Brain microvascular endothelial cell (primary cell): ENCODE measurements at regions not wholly inside any gene's neighbourhood (a gene's known extent, or its start where the extent isn't known, plus 50 kb on each side); places are given as distances from the start of the nearest gene placed in this dataset.

Experiments
- DNase-seq: peaks from one replicate; pipeline ENCODE4 v3.0.0-alpha.2; 2020
- H3K27ac ChIP-seq: fragments of 250-450 bp; sonication (Bioruptor Pico); 2 replicates; pipeline ENCODE4 v1.5.1; 2020; ENCODE audit warnings: mild to moderate bottlenecking, moderate library complexity
- H3K27me3 ChIP-seq: fragments of 250-450 bp; sonication (Bioruptor Pico); replicated peaks from 2 replicates; pipeline ENCODE4 v1.5.1; 2020; ENCODE audit warnings: mild to moderate bottlenecking
- H3K36me3 ChIP-seq: fragments of 250-450 bp; sonication (Bioruptor Pico); replicated peaks from 2 replicates; pipeline ENCODE4 v1.5.1; 2020; ENCODE audit warnings: mild to moderate bottlenecking
- H3K4me3 ChIP-seq: 2 replicates; pipeline ENCODE4 v1.5.1; 2011; ENCODE audit warnings: low read depth, mild to moderate bottlenecking, control low read depth, low read length, moderate library complexity
- CTCF ChIP-seq: IDR thresholded peaks from 2 replicates; pipeline ENCODE4 v1.5.1; 2011; ENCODE audit warnings: low read depth, mild to moderate bottlenecking, moderate library complexity, low read length, control low read depth, inconsistent platforms; ENCODE audit errors: missing control alignments
- in situ Hi-C: cut with HindIII; loops from 2 replicates; pipeline ENCODE4 v1.10.0; 2017; ENCODE audit warnings: low sequenced_read_pairs, low pct_ligation_motif_present

DNA sequence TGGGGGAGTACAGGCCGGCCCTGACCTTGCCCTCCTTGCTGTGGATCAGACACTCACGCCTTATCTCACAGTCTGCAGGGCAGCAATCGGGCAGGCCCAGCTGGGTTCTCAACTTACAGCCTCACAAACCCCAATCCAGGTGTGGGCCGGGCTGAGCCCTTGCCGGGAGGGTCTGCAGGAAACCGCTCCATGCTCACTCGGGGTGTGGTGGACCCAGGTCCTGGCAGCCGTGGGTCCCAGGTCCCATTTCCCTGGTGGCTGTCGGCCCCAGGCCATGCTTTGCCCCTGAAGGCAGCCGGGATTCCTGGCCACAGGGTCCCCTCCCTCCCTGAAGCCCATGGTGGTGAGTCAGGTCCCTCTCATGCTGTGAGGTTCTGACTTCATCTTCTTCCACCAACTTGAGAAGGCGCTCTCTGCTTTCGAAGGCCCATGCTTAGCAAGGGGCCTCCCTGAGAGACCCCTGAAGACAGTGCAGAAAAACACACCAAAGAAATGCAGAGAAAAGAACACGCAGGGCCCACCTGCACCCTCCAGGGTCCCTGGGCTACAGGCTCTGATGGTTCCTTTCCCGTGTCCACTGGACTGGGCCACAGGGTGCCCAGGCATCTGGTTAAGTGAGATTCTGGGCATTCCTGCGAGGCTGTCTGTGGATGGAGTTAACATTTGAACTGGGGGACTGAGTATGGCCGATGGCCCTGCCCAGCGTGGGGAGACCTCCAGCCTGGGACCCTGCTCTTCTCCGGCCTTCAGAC is 588.2 kb downstream of the BRD1 start:
- no peak for TF ChIP-seq CTCF
- no peak overlapping the region for H3K27ac ChIP-seq
- in situ Hi-C loops, result no loop called here

DNA sequence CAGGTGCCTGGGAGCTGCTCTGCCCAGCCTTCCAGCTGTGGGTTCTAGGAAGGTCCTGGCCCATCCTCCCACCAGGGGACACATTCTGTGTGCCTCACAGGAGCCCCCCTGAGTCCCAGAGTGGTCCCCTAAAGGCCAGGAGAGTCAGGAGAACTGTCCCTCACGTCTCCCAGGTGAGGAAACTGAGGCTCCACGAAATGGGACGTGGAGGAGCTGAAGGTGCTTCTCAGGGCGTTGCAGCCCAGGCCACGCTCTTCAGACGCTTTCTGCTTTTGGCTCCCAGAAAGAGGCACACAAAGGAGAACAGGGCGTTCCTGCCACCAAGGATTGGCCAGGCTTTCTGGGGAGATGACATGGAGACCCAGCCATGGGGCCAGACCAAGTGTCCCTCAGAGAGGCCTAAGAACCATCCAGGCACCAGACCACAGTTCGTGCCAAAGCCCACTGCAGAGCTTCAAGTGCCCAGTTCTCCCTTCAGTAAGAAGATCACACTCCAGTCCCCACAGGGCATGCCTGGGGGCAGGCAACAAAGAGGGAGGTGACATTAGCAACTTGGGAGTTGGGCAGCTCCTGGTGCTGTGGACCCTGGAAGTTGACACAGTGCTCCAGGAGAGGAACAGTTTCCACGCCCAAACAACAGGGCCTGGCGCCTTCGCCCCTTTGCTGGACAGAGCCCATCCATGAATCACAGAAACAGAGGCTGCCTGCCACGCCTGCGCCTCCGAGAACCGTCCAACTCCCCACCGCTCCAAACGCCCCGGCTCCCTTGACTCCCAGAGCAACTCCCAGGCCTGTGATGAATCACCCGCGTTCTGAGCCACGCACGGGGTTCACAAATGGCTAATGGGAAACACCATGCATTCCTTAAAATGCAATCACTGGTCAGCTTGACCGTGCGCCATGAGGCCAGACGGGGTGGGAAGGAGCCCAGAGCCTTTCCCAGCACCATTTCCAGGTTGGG is 589.2 kb downstream of the BRD1 start:
- DNase-seq, result no peak
- in situ Hi-C loops, result no loop called here
- Histone ChIP-seq H3K27ac (no peak overlapping the region), H3K36me3 (no peaks in the 10 kb centered on the region), H3K27me3 (no peaks in the 10 kb centered on the region), H3K4me3 (no peak overlapping the region)
- TF ChIP-seq CTCF, result no peak

More for the DNA sequence above, 588.2 kb downstream of the BRD1 start:
- no peak overlapping the region for H3K4me3 ChIP-seq
- DNase-seq, result no peak
- H3K27me3 ChIP-seq, result no peaks in the 10 kb centered on the region
- H3K36me3 ChIP-seq, result no peaks in the 10 kb centered on the region

- H3K27ac ChIP-seq, result no peak overlapping the region
- no peaks in the 10 kb centered on the region for H3K27me3 ChIP-seq
- in situ Hi-C loops, result no loop called here
- DNase-seq, result no peak
- H3K4me3 ChIP-seq, result no peak overlapping the region
- TF ChIP-seq CTCF, result no peak
- H3K36me3 ChIP-seq, result no peaks in the 10 kb centered on the region
Observed at GRCh38 chr22:49237703-49238102, 590.0 kb downstream of the BRD1 start.

DNA sequence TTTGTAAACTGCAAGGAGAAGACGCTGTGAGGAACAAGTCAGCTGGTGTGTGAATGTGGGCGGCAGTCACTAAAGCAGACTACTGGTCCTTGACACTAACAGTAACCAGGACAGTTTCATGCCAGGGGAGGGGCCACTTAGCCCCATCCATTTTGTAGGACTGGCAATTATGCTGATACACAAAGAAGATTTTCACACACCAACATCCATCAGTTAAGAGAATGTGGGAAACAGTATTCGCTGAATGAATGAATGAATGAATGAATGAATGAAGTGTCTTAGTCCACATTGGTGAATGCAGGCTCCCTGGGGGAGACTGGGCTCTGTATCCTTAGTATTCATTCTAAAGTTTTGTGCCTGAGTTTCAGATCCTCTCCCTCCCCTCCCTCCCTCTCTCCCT is 590.4 kb downstream of the BRD1 start:
- Histone ChIP-seq H3K27me3 (no peaks in the 10 kb centered on the region), H3K4me3 (no peak overlapping the region), H3K36me3 (no peaks in the 10 kb centered on the region), H3K27ac (no peak overlapping the region)
- TF ChIP-seq CTCF, result no peak
- in situ Hi-C loops, result no loop called here
- DNase-seq, result no peak

- no peak for TF ChIP-seq CTCF
- H3K4me3 ChIP-seq, result no peak overlapping the region
Observed at GRCh38 chr22:49236541-49237075, 591.1 kb downstream of the BRD1 start.

More at GRCh38 chr22:49236541-49237075, 591.1 kb downstream of the BRD1 start:
- Histone ChIP-seq H3K36me3 (no peaks in the 10 kb centered on the region), H3K27ac (no peak overlapping the region), H3K27me3 (no peaks in the 10 kb centered on the region)
- in situ Hi-C loops, result no loop called here
- no peak for DNase-seq
